Upper lobe of right lung (tissue), 1 donor: ENCODE measurements at regions not wholly inside any gene's neighbourhood (a gene's known extent, or its start where the extent isn't known, plus 50 kb on each side); places are given as distances from the start of the nearest gene placed in this dataset.

Experiments
- ATAC-seq: fragments of 200-7000 bp; cut with Tn5 transposase; one replicate; pipeline ENCODE4 v1.9.1; 2020; ENCODE audit warnings: mild to moderate bottlenecking, moderate library complexity
- DNase-seq: peaks from one replicate; pipeline ENCODE4 v3.0.0-alpha.2; 2020
- H3K27ac ChIP-seq: fragments of 200-600 bp; one replicate; pipeline ENCODE4 v1.8.0; 2022
- H3K27me3 ChIP-seq: fragments of 200-600 bp; one replicate; pipeline ENCODE4 v1.8.0; 2022; ENCODE audit warnings: mild to moderate bottlenecking
- H3K36me3 ChIP-seq: fragments of 200-600 bp; one replicate; pipeline ENCODE4 v1.8.0; 2022
- H3K4me1 ChIP-seq: fragments of 200-600 bp; one replicate; pipeline ENCODE4 v1.8.0; 2022
- H3K4me3 ChIP-seq: fragments of 200-600 bp; one replicate; pipeline ENCODE4 v1.8.0; 2022; ENCODE audit warnings: mild to moderate bottlenecking
- H3K9me3 ChIP-seq: fragments of 200-600 bp; one replicate; pipeline ENCODE4 v1.8.0; 2022
- CTCF ChIP-seq: fragments of 200-600 bp; IDR thresholded peaks from one replicate; pipeline ENCODE4 v1.8.0; 2022; ENCODE audit warnings: antibody characterized with exemption
- intact Hi-C: fragments of 100-400 bp; cut with DNase I; formaldehyde crosslinking; loops from one replicate; pipeline ENCODE4 v1.11.0; 2022
- donor health status: DM: no; HTN: yes; CAD: no; lungs with severe emphysema.

- intact Hi-C loops: no loop called here
- no peak for TF ChIP-seq CTCF
- no peaks in the 10 kb centered on the region for H3K9me3 ChIP-seq
- no peaks in the 10 kb centered on the region for H3K36me3 ChIP-seq
- DNase-seq (peak; percentile 73), ATAC-seq (peak; percentile 93)
- H3K4me1 ChIP-seq: no peaks in the 10 kb centered on the region
- H3K27me3 ChIP-seq: no peaks in the 10 kb centered on the region
- no peak overlapping the region for H3K4me3 ChIP-seq
- H3K27ac ChIP-seq: no peak overlapping the region
Observed at GRCh38 chr1:90394247-90394646, 322.9 kb downstream of the BARHL2 start.

GRCh38 chr1:90393025-90393424 lies 324.1 kb downstream of the BARHL2 start:
- no peak for TF ChIP-seq CTCF
- Histone ChIP-seq H3K27ac (no peak overlapping the region), H3K4me1 (no peaks in the 10 kb centered on the region), H3K36me3 (no peaks in the 10 kb centered on the region), H3K4me3 (no peak overlapping the region), H3K27me3 (no peaks in the 10 kb centered on the region), H3K9me3 (no peaks in the 10 kb centered on the region)
- no peak for DNase-seq
- intact Hi-C loops: no loop called here
- no peak for ATAC-seq

- ATAC-seq (no peak), DNase-seq (no peak)
- H3K27ac ChIP-seq: no peak overlapping the region
- H3K9me3 ChIP-seq: no peaks in the 10 kb centered on the region
- no peaks in the 10 kb centered on the region for H3K36me3 ChIP-seq
- H3K4me3 ChIP-seq: no peak overlapping the region
- TF ChIP-seq CTCF: no peak
- intact Hi-C loops: no loop called here
- no peaks in the 10 kb centered on the region for H3K27me3 ChIP-seq
- H3K4me1 ChIP-seq: no peaks in the 10 kb centered on the region
Observed at GRCh38 chr1:90391126-90391525, 326.0 kb downstream of the BARHL2 start.

- intact Hi-C loops: no loop called here
- Histone ChIP-seq H3K9me3 (no peaks in the 10 kb centered on the region), H3K4me1 (no peaks in the 10 kb centered on the region), H3K27ac (no peak overlapping the region), H3K27me3 (no peaks in the 10 kb centered on the region), H3K36me3 (no peaks in the 10 kb centered on the region), H3K4me3 (no peak overlapping the region)
- no peak for ATAC-seq
- TF ChIP-seq CTCF: no peak
- DNase-seq: no peak
Observed at GRCh38 chr1:90387805-90388204, 329.3 kb downstream of the BARHL2 start.

GRCh38 chr1:90386899-90387720 lies 330.0 kb downstream of the BARHL2 start:
- Histone ChIP-seq H3K4me1 (no peaks in the 10 kb centered on the region), H3K9me3 (no peaks in the 10 kb centered on the region), H3K4me3 (no peak overlapping the region), H3K27me3 (no peaks in the 10 kb centered on the region), H3K27ac (no peak overlapping the region), H3K36me3 (no peaks in the 10 kb centered on the region)
- intact Hi-C loops: no loop called here
- no peak for TF ChIP-seq CTCF
- no peak for ATAC-seq
- no peak for DNase-seq
